ENCODE measurements at regions not wholly inside any gene's neighbourhood (a gene's known extent, or its start where the extent isn't known, plus 50 kb on each side); places are given as distances from the start of the nearest gene placed in this dataset.

DNA sequence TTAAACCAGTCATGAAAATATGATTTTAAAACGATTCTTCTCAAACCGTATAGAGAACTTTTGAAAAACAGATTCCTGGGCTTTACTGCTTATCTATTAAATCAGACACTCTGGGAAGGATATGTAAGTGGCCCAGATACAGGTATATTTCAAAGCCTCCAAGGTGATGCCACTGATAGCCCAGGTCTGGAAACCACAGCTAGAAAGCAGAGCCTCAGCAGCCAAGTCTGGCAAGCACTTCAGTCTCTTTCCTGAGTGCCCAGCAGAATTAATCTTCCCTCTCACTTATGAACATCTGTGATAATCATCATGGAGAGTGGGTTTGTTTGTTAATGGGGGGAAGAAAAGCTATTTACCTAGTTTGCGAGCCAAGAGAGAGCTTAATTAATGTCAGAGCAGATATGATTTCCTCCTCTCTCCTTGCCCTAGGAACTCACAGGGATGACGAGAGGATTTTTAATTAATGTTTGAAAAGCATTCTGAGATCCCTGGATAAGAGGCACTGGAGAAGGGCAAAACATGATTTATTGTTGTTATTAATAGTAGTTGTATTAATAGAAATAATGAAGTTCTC lies 368.4 kb downstream of the TLE1 start:
- DNase-seq: no peak
- intact Hi-C loops (cut with DNase I): no loop called here

DNA sequence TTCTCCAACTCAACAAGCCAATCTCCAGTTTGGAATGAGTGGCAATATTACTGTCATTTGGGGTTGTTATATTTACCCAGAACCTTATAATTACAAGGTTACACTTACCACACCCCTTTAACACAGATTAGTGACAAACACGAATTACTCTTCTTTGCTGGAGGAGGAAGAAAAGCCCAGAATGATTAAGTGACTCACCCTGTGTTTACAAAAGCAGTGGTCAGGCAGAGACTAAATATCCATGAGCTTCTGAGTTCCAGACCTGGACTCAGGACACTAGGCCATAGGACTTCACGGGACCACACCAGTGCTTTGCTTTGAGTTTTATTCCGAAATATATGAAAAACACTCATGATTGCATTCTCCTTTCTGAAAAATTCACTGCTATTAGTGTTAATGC lies 370.8 kb downstream of the TLE1 start:
- H3K9ac ChIP-seq (ENCODE audit: low read depth in 2 of 2, low read length in 2 of 2): no peak overlapping the region
- DNase-seq: no peak
- H3K4me1 ChIP-seq: no peaks in the 10 kb centered on the region
- no peak overlapping the region for H3K27ac ChIP-seq
- H3K27me3 ChIP-seq: no peaks in the 10 kb centered on the region
- no peak overlapping the region for H3K4me3 ChIP-seq
- no peaks in the 10 kb centered on the region for H3K36me3 ChIP-seq
- no peak for TF ChIP-seq CTCF (IDR thresholded peaks at IDR 0.05)
- intact Hi-C loops (cut with DNase I): no loop called here
- H3K9me3 ChIP-seq: no peaks in the 10 kb centered on the region

More for the DNA sequence above, 368.4 kb downstream of the TLE1 start:
- no peak for TF ChIP-seq CTCF (IDR thresholded peaks at IDR 0.05)
- Histone ChIP-seq H3K4me3 (no peak overlapping the region), H3K36me3 (no peaks in the 10 kb centered on the region), H3K9ac (ENCODE audit: low read depth in 2 of 2, low read length in 2 of 2) (no peak overlapping the region), H3K27me3 (no peaks in the 10 kb centered on the region), H3K27ac (no peak overlapping the region), H3K4me1 (no peaks in the 10 kb centered on the region), H3K9me3 (no peaks in the 10 kb centered on the region)

DNA sequence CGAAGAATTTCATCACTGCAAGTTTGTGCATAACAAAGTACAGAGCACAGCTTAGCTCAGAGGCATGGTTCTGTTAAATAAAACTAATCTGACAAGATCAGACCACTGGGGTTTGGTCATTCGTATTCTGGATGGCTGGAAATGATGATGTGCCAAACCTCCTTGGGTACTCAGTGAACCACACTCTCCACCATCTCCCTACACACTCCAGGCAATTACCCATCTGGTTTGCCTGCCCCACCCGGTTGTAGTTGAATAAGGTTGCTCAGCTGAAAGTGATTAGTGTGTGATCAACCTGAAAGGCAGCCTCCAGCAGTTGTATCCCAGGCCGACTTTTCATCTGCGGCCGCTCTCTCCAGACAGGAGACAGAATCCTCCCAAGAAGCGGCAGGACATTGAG lies 371.4 kb downstream of the TLE1 start:
- Histone ChIP-seq H3K9ac (ENCODE audit: low read depth in 2 of 2, low read length in 2 of 2) (no peak overlapping the region), H3K27ac (no peak overlapping the region), H3K9me3 (no peaks in the 10 kb centered on the region), H3K27me3 (no peaks in the 10 kb centered on the region), H3K36me3 (no peaks in the 10 kb centered on the region), H3K4me1 (no peaks in the 10 kb centered on the region), H3K4me3 (no peak overlapping the region)
- no peak for TF ChIP-seq CTCF (IDR thresholded peaks at IDR 0.05)
- intact Hi-C loops (cut with DNase I): no loop called here
- no peak for DNase-seq

DNA sequence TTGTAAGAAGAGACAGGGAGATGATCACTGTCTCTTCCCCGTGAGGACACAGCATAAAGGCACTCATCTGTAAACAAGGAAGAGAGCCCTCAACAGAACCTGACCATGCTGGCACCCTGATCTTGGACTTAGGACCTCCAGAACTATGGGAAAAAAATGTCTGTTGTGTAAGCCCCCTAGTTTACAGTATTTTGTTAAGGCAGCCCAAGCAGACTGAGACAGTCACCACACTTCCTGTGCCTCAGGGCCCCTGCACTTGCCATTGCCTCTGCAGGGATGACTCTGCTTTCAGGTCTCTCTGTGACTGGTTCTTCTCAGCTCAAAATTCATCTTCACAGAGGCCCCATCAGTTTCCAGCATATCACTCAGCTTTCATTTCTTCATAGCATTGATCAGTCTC lies 372.1 kb downstream of the TLE1 start:
- no peak for DNase-seq
- H3K4me1 ChIP-seq: no peaks in the 10 kb centered on the region
- no peaks in the 10 kb centered on the region for H3K27me3 ChIP-seq
- no peak overlapping the region for H3K9ac ChIP-seq (ENCODE audit: low read depth in 2 of 2, low read length in 2 of 2)
- no peak overlapping the region for H3K4me3 ChIP-seq
- H3K9me3 ChIP-seq: no peaks in the 10 kb centered on the region
- H3K36me3 ChIP-seq: no peaks in the 10 kb centered on the region
- no peak for TF ChIP-seq CTCF (IDR thresholded peaks at IDR 0.05)
- intact Hi-C loops (cut with DNase I): no loop called here
- H3K27ac ChIP-seq: no peak overlapping the region

DNA sequence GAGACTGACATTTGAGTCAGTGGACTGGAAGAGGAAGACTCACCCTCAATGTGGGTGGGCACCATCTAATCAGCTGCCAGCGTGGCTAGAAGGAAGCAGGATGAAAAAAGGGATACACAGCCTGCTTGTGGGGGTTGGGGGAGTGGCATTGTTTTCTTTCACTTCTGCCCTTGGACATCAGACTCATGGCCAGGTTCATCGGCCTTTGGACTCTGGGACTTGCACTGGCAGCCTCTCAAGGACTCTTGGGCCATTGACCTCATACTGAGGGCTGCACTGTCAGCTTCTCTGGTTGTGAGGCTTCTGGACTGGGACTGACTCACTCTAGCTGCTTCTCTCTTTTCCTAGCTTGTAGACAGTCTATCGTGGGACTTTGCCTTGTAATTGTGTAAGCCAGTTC lies 374.9 kb downstream of the TLE1 start:
- intact Hi-C loops (cut with DNase I): no loop called here
- no peak overlapping the region for H3K4me3 ChIP-seq
- no peaks in the 10 kb centered on the region for H3K9me3 ChIP-seq
- no peak for TF ChIP-seq CTCF (IDR thresholded peaks at IDR 0.05)
- H3K9ac ChIP-seq (ENCODE audit: low read depth in 2 of 2, low read length in 2 of 2): no peak overlapping the region
- no peaks in the 10 kb centered on the region for H3K27me3 ChIP-seq
- no peak for DNase-seq
- H3K27ac ChIP-seq: no peak overlapping the region
- no peaks in the 10 kb centered on the region for H3K4me1 ChIP-seq
- H3K36me3 ChIP-seq: no peaks in the 10 kb centered on the region
